PC-9 (cell line): ENCODE measurements at regions not wholly inside any gene's neighbourhood (a gene's known extent, or its start where the extent isn't known, plus 50 kb on each side); places are given as distances from the start of the nearest gene placed in this dataset.

Source experiments
- BruUV-seq: library from RNA; stranded (reverse); fragments of 400-500 nt; replicated peaks from 2 replicates; lab custom pipeline; 2021; lab: Mats Ljungman, UMichigan
- CTCF ChIA-PET: fragments of 300-600 bp; sonication (Branson Sonifier 250); formaldehyde crosslinking; loops from one replicate; lab custom pipeline; 2022; ENCODE audit warnings: antibody characterized with exemption; lab: Charles Lee
- POLR2A ChIA-PET: fragments of 300-600 bp; sonication (Branson Sonifier 250); formaldehyde crosslinking; loops from one replicate; lab custom pipeline; 2022; ENCODE audit warnings: antibody characterized with exemption; ENCODE audit not compliant: unreplicated experiment; lab: Charles Lee
- DNase-seq, 2 experiments: peaks; one replicate each; pipeline versions ENCODE4 v3.0.0 to v3.0.0-alpha.2; 2015 to 2022; ENCODE audit warnings: mixed read lengths in 1 of 2
- H2AFZ ChIP-seq: fragments of 200-600 bp; sonication (generic); 2 replicates; pipeline ENCODE4 v1.8.1; 2017; ENCODE audit warnings: antibody characterized with exemption
- H3F3A ChIP-seq: fragments of 200-600 bp; sonication (generic); 2 replicates; pipeline ENCODE4 v1.8.1; 2017; ENCODE audit warnings: antibody characterized with exemption, mild to moderate bottlenecking, low read depth; ENCODE audit not compliant: insufficient read depth
- H3K27ac ChIP-seq: fragments of 200-600 bp; sonication (generic); 2 replicates; pipeline ENCODE4 v1.6.1; 2016; ENCODE audit warnings: mixed run types
- H3K27me3 ChIP-seq: fragments of 200-600 bp; sonication (generic); 2 replicates; pipeline ENCODE4 v1.6.1; 2016; ENCODE audit warnings: low read depth, mixed run types; ENCODE audit not compliant: insufficient read depth
- H3K36me3 ChIP-seq: fragments of 200-600 bp; sonication (generic); 2 replicates; pipeline ENCODE4 v1.6.1; 2016; ENCODE audit warnings: low read depth, mixed run types
- H3K4me1 ChIP-seq: fragments of 200-600 bp; sonication (generic); replicated peaks from 2 replicates; pipeline ENCODE4 v1.6.1; 2016; ENCODE audit warnings: mixed run types; ENCODE audit not compliant: insufficient read depth
- H3K4me2 ChIP-seq: fragments of 200-600 bp; sonication (generic); 2 replicates; pipeline ENCODE4 v1.6.1; 2017; ENCODE audit warnings: mixed run types
- H3K4me3 ChIP-seq: fragments of 200-600 bp; sonication (generic); 2 replicates; pipeline ENCODE4 v1.6.1; 2016; ENCODE audit warnings: mixed run types
- H3K79me2 ChIP-seq: fragments of 200-600 bp; sonication (generic); 2 replicates; pipeline ENCODE4 v1.6.1; 2017; ENCODE audit warnings: low read depth, mixed run types
- H3K9me2 ChIP-seq: fragments of 200-600 bp; sonication (generic); 2 replicates; pipeline ENCODE4 v1.8.1; 2017; ENCODE audit warnings: mild to moderate bottlenecking; ENCODE audit not compliant: insufficient read depth
- H3K9me3 ChIP-seq: fragments of 200-600 bp; sonication (generic); 2 replicates; pipeline ENCODE4 v1.8.1; 2016; ENCODE audit warnings: low read depth; ENCODE audit not compliant: insufficient read depth
- H4K20me1 ChIP-seq: fragments of 200-600 bp; sonication (generic); 2 replicates; pipeline ENCODE4 v1.8.1; 2017; ENCODE audit not compliant: insufficient read depth
- EZH2 ChIP-seq: fragments of 200-600 bp; sonication (generic); IDR thresholded peaks from 2 replicates; pipeline ENCODE4 v1.8.0; 2017; ENCODE audit warnings: antibody characterized with exemption, low read depth
- intact Hi-C: fragments of 100-400 bp; cut with micrococcal nuclease; formaldehyde crosslinking; loops from one replicate; pipeline ENCODE4 v1.10.0; 2022; ENCODE audit not compliant: unreplicated experiment
- TF ChIP-seq, protein P1 (sequence below): fragments of 200-600 bp; sonication (generic); conservative IDR thresholded peaks from 2 replicates; pipeline ENCODE4 v1.6.1; 2017; ENCODE audit warnings: mixed run types, antibody characterized with exemption, mild to moderate bottlenecking, moderate library complexity

DNA sequence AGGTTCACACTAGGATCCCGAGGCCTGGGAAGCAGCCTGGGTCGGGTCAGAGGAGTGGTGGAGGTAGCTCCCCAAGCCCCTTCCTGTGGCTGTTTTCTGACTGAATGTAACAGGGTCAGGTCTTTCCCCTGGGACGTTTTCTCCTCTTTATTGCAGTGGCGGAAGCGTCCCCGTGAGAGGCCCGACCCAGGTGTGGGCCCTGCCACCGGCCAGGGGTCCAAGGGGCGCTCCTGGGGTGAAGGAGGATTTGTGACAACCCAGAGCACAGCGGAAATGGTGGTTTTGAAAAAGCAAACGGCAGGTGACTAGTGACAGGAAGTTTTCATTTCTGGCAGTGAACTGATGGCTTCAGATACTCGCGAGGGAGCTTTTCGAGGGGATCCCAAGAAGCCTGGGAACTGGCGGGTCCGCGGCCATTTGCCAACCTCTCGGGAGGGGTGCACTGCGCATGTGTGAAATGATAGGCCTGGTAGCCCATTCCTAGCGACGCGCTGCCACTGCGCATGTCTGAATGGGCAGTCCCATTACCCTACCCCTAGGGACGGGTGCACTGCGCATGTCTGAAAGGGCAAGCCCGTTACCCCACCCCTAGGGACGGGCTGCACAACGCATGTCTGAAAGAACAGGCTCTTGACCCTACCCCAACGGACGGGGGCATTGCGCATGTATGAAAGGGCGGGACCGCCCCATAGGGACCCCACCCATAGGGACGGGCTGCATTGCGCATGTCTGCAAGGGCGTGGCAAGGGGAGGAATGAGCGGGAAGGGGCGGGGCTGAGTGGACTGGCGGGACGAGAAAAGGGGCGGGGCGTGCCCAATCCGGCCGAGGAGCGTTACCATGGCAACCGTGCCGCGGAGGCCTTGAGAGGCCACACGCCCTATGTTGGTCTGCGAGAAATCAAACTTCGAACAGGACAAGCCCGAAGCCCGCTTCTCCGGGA lies 1747.9 kb downstream of the TP53TG3F start:
- CTCF ChIA-PET: no interaction called here

DNA sequence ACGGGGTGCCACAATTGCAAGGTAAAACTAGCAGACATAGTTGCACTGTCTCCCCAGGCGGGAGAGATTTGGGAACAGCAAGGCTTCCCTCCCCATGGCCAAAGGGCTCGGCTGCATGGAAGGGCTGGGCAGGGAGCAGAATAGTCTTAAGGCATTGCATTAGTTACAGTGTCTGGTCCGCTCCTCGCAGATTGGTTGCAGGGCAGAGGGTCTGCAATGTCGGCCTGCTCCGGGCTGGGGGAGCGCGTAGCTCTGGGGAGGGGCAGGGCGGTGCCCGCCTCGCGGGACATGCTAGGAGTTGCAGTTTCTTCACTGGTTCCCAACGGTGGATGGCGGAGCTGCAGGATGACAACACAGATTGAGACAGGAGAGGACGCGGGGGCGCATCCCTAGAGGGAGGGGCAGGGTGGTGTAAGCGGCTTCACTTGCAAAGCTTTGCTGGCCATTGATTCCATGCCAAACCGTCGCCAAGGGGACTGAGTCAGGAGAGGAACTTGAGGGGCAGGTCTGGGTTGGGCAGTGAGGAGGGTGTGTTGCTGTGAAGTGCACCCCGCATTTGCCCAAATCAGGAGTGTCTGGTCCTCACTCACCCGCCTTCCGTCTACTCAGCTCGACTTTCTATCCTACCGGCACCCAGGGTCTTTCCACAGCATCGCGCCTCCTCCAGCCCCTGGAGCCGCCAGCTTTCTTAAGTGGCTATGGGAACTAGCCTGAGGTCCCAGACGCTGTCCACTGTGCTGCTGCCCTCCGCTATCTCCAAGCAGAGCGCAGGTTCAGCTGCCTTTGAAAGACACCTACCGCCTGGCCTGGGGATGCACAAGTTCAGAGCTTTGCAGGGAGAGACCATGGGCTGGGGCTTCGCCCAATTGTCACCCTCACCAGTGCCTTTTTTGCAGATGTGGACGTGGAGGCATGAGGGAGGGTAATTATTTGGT lies 1748.9 kb downstream of the TP53TG3F start:
- no peaks in the 10 kb centered on the region for H3K9me3 ChIP-seq
- H4K20me1 ChIP-seq: no peaks in the 10 kb centered on the region
- no peaks in the 10 kb centered on the region for H3K27me3 ChIP-seq
- H3K79me2 ChIP-seq: no peaks in the 10 kb centered on the region
- intact Hi-C loops: no loop called here
- H3K4me1 ChIP-seq: no peaks in the 10 kb centered on the region
- H3K27ac ChIP-seq: no peak overlapping the region
- H2AFZ ChIP-seq: no peak overlapping the region
- no peak overlapping the region for H3K4me2 ChIP-seq
- H3F3A ChIP-seq: no peaks in the 10 kb centered on the region
- H3K9me2 ChIP-seq: no peaks in the 10 kb centered on the region; the same call in 1 of the 2 replicates
- no TSS peak for BruUV-seq
- TF ChIP-seq EZH2: no peak
- TF ChIP-seq, protein P1, sequence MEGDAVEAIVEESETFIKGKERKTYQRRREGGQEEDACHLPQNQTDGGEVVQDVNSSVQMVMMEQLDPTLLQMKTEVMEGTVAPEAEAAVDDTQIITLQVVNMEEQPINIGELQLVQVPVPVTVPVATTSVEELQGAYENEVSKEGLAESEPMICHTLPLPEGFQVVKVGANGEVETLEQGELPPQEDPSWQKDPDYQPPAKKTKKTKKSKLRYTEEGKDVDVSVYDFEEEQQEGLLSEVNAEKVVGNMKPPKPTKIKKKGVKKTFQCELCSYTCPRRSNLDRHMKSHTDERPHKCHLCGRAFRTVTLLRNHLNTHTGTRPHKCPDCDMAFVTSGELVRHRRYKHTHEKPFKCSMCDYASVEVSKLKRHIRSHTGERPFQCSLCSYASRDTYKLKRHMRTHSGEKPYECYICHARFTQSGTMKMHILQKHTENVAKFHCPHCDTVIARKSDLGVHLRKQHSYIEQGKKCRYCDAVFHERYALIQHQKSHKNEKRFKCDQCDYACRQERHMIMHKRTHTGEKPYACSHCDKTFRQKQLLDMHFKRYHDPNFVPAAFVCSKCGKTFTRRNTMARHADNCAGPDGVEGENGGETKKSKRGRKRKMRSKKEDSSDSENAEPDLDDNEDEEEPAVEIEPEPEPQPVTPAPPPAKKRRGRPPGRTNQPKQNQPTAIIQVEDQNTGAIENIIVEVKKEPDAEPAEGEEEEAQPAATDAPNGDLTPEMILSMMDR: no peak
- DNase-seq: peak in 1 of 2 experiments; percentile 19
- H3K36me3 ChIP-seq: no peaks in the 10 kb centered on the region
- no peak overlapping the region for H3K4me3 ChIP-seq
- POLR2A ChIA-PET: no interaction called here
- CTCF ChIA-PET: no interaction called here

More for the DNA sequence above, 1747.9 kb downstream of the TP53TG3F start:
- Histone ChIP-seq H3K36me3 (no peaks in the 10 kb centered on the region), H3F3A (no peaks in the 10 kb centered on the region), H4K20me1 (no peaks in the 10 kb centered on the region), H3K4me3 (no peak overlapping the region), H3K79me2 (no peaks in the 10 kb centered on the region), H3K4me2 (no peak overlapping the region), H3K9me2 (no peaks in the 10 kb centered on the region; the same call in 1 of the 2 replicates), H3K9me3 (no peaks in the 10 kb centered on the region), H3K27me3 (no peaks in the 10 kb centered on the region), H2AFZ (0 out of 2 replicates have a peak overlapping the region, but pooled peaks have one; percentile 57), H3K4me1 (no peaks in the 10 kb centered on the region), H3K27ac (no peak overlapping the region)
- peak in 1 of 2 experiments; percentile 34 for DNase-seq
- POLR2A ChIA-PET: no interaction called here
- TF ChIP-seq, protein P1: no peak
- no peak for TF ChIP-seq EZH2
- intact Hi-C loops: no loop called here
- BruUV-seq: no TSS peak
